ENCODE measurements at regions not wholly inside any gene's neighbourhood (a gene's known extent, or its start where the extent isn't known, plus 50 kb on each side); places are given as distances from the start of the nearest gene placed in this dataset.

DNA sequence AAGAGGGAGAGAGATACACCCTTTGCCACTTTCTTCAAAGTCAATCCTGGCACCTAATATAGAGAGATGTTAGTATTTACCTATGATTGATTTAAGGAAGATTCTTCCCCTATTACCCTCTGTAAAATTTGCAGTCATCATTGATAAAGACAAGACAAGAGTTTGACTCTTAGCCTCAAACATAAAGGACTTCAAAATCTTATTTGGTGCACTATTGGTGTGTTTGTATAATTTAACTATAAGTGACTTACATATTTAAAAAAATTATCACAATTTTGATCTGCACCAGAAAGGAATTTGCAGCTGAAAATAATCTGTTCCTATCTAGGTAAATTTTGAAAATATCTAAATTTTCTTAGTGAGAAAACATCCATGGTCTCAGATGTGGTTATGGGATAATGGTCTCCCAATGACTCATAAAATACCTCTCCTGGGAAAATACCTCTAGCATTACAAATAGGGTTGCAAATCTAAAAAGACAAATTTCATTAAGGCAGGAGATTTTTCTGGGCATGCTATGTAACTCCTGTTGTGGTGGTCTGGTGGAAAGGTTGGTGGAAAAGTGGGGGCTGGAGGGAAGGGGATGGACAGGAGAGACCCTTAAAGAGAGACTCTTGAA, 173.6 kb upstream of the MED14 start:
- TF ChIP-seq, protein P1, sequence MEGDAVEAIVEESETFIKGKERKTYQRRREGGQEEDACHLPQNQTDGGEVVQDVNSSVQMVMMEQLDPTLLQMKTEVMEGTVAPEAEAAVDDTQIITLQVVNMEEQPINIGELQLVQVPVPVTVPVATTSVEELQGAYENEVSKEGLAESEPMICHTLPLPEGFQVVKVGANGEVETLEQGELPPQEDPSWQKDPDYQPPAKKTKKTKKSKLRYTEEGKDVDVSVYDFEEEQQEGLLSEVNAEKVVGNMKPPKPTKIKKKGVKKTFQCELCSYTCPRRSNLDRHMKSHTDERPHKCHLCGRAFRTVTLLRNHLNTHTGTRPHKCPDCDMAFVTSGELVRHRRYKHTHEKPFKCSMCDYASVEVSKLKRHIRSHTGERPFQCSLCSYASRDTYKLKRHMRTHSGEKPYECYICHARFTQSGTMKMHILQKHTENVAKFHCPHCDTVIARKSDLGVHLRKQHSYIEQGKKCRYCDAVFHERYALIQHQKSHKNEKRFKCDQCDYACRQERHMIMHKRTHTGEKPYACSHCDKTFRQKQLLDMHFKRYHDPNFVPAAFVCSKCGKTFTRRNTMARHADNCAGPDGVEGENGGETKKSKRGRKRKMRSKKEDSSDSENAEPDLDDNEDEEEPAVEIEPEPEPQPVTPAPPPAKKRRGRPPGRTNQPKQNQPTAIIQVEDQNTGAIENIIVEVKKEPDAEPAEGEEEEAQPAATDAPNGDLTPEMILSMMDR (IDR thresholded peaks at IDR 0.05 in 4 of 5, conservative IDR thresholded peaks at IDR 0.05 in 1 of 5): no peak
- TF ChIP-seq POLR2A (IDR thresholded peaks at IDR 0.05): no peak

Measured in gastrocnemius medialis (tissue), 4 donors.